ENCODE measurements at regions not wholly inside any gene's neighbourhood (a gene's known extent, or its start where the extent isn't known, plus 50 kb on each side); places are given as distances from the start of the nearest gene placed in this dataset.

- no peak for DNase-seq
- POLR2A ChIA-PET = no interaction called here
- no peaks in the 10 kb centered on the region for H3K4me1 Mint-ChIP-seq
- no peaks in the 10 kb centered on the region for H3K9me3 Mint-ChIP-seq (ENCODE audit: low read depth)
- CTCF ChIA-PET = no interaction called here
- no peak for ATAC-seq
- no peak overlapping the region for H3K4me3 Mint-ChIP-seq
- no peaks in the 10 kb centered on the region for H3K36me3 Mint-ChIP-seq (ENCODE audit: low read depth)
- peaks cover 1% of the 10 kb centered on the region for H3K27me3 Mint-ChIP-seq
- no peak overlapping the region for H3K27ac Mint-ChIP-seq
- intact Hi-C loops (cut with DNase I, micrococcal nuclease) = no loop called here
Observed at GRCh38 chr6:153831350-153832078, 207.5 kb upstream of the OPRM1 start.

GRCh38 chr6:153817173-153817572 lies 221.9 kb upstream of the OPRM1 start:
- ChIA-PET CTCF (no interaction called here), POLR2A (interaction anchor here (0.6 kb wide), 1 partner anchor 1193 kb away, joined by 3 read pairs; no protein-coding TSS in a partner anchor)
- Mint-ChIP-seq H3K4me1 (no peaks in the 10 kb centered on the region), H3K27me3 (no peaks in the 10 kb centered on the region), H3K27ac (no peak overlapping the region), H3K36me3 (ENCODE audit: low read depth) (no peaks in the 10 kb centered on the region), H3K9me3 (ENCODE audit: low read depth) (peaks cover 10% of the 10 kb centered on the region), H3K4me3 (no peak overlapping the region)
- DNase-seq = no peak
- ATAC-seq = no peak
- intact Hi-C loops (cut with DNase I, micrococcal nuclease) = no loop called here

- Mint-ChIP-seq H3K27me3 (no peaks in the 10 kb centered on the region), H3K36me3 (ENCODE audit: low read depth) (no peaks in the 10 kb centered on the region), H3K4me3 (no peak overlapping the region), H3K4me1 (no peaks in the 10 kb centered on the region), H3K9me3 (ENCODE audit: low read depth) (peaks cover 8% of the 10 kb centered on the region), H3K27ac (no peak overlapping the region)
- POLR2A ChIA-PET = no interaction called here
- intact Hi-C loops (cut with DNase I, micrococcal nuclease) = no loop called here
- DNase-seq (no peak), ATAC-seq (no peak)
- CTCF ChIA-PET = no interaction called here
Observed at GRCh38 chr6:153816366-153816765, 222.7 kb upstream of the OPRM1 start.

- H3K9me3 Mint-ChIP-seq (ENCODE audit: low read depth) = peaks cover 8% of the 10 kb centered on the region
- intact Hi-C loops (cut with DNase I, micrococcal nuclease) = no loop called here
- no peak for DNase-seq
- H3K27ac Mint-ChIP-seq = no peak overlapping the region
- H3K36me3 Mint-ChIP-seq (ENCODE audit: low read depth) = no peaks in the 10 kb centered on the region
- H3K27me3 Mint-ChIP-seq = no peaks in the 10 kb centered on the region
- H3K4me1 Mint-ChIP-seq = no peaks in the 10 kb centered on the region
- no peak overlapping the region for H3K4me3 Mint-ChIP-seq
- ChIA-PET POLR2A (no interaction called here), CTCF (interaction anchor here (0.7 to 0.9 kb wide), 2 partner anchors 8 to 233 kb away, joined by 3 read pairs; no protein-coding TSS in a partner anchor)
- ATAC-seq = no peak
Observed at GRCh38 chr6:153814136-153814535, 224.9 kb upstream of the OPRM1 start.

GRCh38 chr6:153804755-153805330 lies 234.2 kb upstream of the OPRM1 start:
- no peak overlapping the region for H3K4me3 Mint-ChIP-seq
- intact Hi-C loops (cut with DNase I, micrococcal nuclease) = no loop called here
- POLR2A ChIA-PET = no interaction called here
- peaks cover 2% of the 10 kb centered on the region for H3K27me3 Mint-ChIP-seq
- ATAC-seq (no peak), DNase-seq (no peak)
- H3K4me1 Mint-ChIP-seq = no peaks in the 10 kb centered on the region
- no peaks in the 10 kb centered on the region for H3K36me3 Mint-ChIP-seq (ENCODE audit: low read depth)
- no peak overlapping the region for H3K27ac Mint-ChIP-seq
- no peaks in the 10 kb centered on the region for H3K9me3 Mint-ChIP-seq (ENCODE audit: low read depth)
- CTCF ChIA-PET = no interaction called here

GRCh38 chr6:153801917-153802316 lies 237.1 kb upstream of the OPRM1 start:
- CTCF ChIA-PET = no interaction called here
- POLR2A ChIA-PET = no interaction called here
- no peak for DNase-seq
- intact Hi-C loops (cut with DNase I, micrococcal nuclease) = no loop called here
- Mint-ChIP-seq H3K9me3 (ENCODE audit: low read depth) (no peaks in the 10 kb centered on the region), H3K27me3 (peaks cover 2% of the 10 kb centered on the region), H3K36me3 (ENCODE audit: low read depth) (no peaks in the 10 kb centered on the region), H3K4me3 (no peak overlapping the region), H3K27ac (no peak overlapping the region), H3K4me1 (no peaks in the 10 kb centered on the region)
- ATAC-seq = no peak

- DNase-seq (no peak), ATAC-seq (no peak)
- peaks cover 2% of the 10 kb centered on the region for H3K27me3 Mint-ChIP-seq
- no peaks in the 10 kb centered on the region for H3K36me3 Mint-ChIP-seq (ENCODE audit: low read depth)
- H3K4me3 Mint-ChIP-seq = no peak overlapping the region
- no peaks in the 10 kb centered on the region for H3K9me3 Mint-ChIP-seq (ENCODE audit: low read depth)
- POLR2A ChIA-PET = no interaction called here
- H3K27ac Mint-ChIP-seq = no peak overlapping the region
- H3K4me1 Mint-ChIP-seq = no peaks in the 10 kb centered on the region
- CTCF ChIA-PET = no interaction called here
- intact Hi-C loops (cut with DNase I, micrococcal nuclease) = no loop called here
Observed at GRCh38 chr6:153800580-153801188, 238.4 kb upstream of the OPRM1 start.

GRCh38 chr6:153790876-153791473 lies 248.1 kb upstream of the OPRM1 start:
- no peak overlapping the region for H3K27ac Mint-ChIP-seq
- ATAC-seq = no peak
- H3K27me3 Mint-ChIP-seq = peaks cover 2% of the 10 kb centered on the region
- no peaks in the 10 kb centered on the region for H3K4me1 Mint-ChIP-seq
- H3K4me3 Mint-ChIP-seq = no peak overlapping the region
- ChIA-PET POLR2A (no interaction called here), CTCF (interaction anchor here (0.6 kb wide), 2 partner anchors 66 to 560 kb away, joined by 3 read pairs; no protein-coding TSS in a partner anchor)
- peak; percentile 7 for DNase-seq
- peaks cover 2% of the 10 kb centered on the region for H3K9me3 Mint-ChIP-seq (ENCODE audit: low read depth)
- intact Hi-C loops (cut with DNase I, micrococcal nuclease) = loop anchor here in 1 of 2 experiments (1.0 kb wide), 1 partner anchor 560 kb away; no protein-coding TSS in a partner anchor
- no peaks in the 10 kb centered on the region for H3K36me3 Mint-ChIP-seq (ENCODE audit: low read depth)

- peaks cover 2% of the 10 kb centered on the region for H3K27me3 Mint-ChIP-seq
- ChIA-PET CTCF (no interaction called here), POLR2A (no interaction called here)
- no peak overlapping the region for H3K4me3 Mint-ChIP-seq
- no peak overlapping the region for H3K27ac Mint-ChIP-seq
- H3K4me1 Mint-ChIP-seq = no peaks in the 10 kb centered on the region
- H3K36me3 Mint-ChIP-seq (ENCODE audit: low read depth) = no peaks in the 10 kb centered on the region
- peaks cover 2% of the 10 kb centered on the region for H3K9me3 Mint-ChIP-seq (ENCODE audit: low read depth)
- ATAC-seq = no peak
- intact Hi-C loops (cut with DNase I, micrococcal nuclease) = no loop called here
- DNase-seq = no peak
Observed at GRCh38 chr6:153790048-153790447, 249.0 kb upstream of the OPRM1 start.

- POLR2A ChIA-PET = no interaction called here
- Mint-ChIP-seq H3K9me3 (ENCODE audit: low read depth) (peaks cover 2% of the 10 kb centered on the region), H3K4me3 (no peak overlapping the region), H3K36me3 (ENCODE audit: low read depth) (no peaks in the 10 kb centered on the region), H3K27ac (no peak overlapping the region), H3K4me1 (no peaks in the 10 kb centered on the region), H3K27me3 (peaks cover 2% of the 10 kb centered on the region)
- CTCF ChIA-PET = no interaction called here
- intact Hi-C loops (cut with DNase I, micrococcal nuclease) = no loop called here
- ATAC-seq = no peak
- DNase-seq = peak; percentile 3
Observed at GRCh38 chr6:153787341-153787606, 251.8 kb upstream of the OPRM1 start.

- no peak overlapping the region for H3K4me3 Mint-ChIP-seq
- H3K4me1 Mint-ChIP-seq = no peaks in the 10 kb centered on the region
Observed at GRCh38 chr6:153781306-153781705, 257.7 kb upstream of the OPRM1 start.

GRCh38 chr6:153780011-153780410 lies 259.0 kb upstream of the OPRM1 start:
- Mint-ChIP-seq H3K4me1 (no peaks in the 10 kb centered on the region), H3K27me3 (peaks cover 2% of the 10 kb centered on the region), H3K9me3 (ENCODE audit: low read depth) (peaks cover 5% of the 10 kb centered on the region), H3K36me3 (ENCODE audit: low read depth) (no peaks in the 10 kb centered on the region), H3K27ac (no peak overlapping the region), H3K4me3 (no peak overlapping the region)
- CTCF ChIA-PET = interaction anchor here (1.2 kb wide), 1 partner anchor 9 kb away, joined by 4 read pairs; no protein-coding TSS in a partner anchor
- POLR2A ChIA-PET = no interaction called here
- DNase-seq = no peak
- ATAC-seq = no peak
- intact Hi-C loops (cut with DNase I, micrococcal nuclease) = no loop called here

More at GRCh38 chr6:153781306-153781705, 257.7 kb upstream of the OPRM1 start:
- ChIA-PET CTCF (interaction anchor here (1.2 kb wide), 1 partner anchor 10 kb away, joined by 4 read pairs; no protein-coding TSS in a partner anchor), POLR2A (no interaction called here)
- Mint-ChIP-seq H3K36me3 (ENCODE audit: low read depth) (no peaks in the 10 kb centered on the region), H3K9me3 (ENCODE audit: low read depth) (peaks cover 5% of the 10 kb centered on the region), H3K27ac (no peak overlapping the region), H3K27me3 (peaks cover 2% of the 10 kb centered on the region)
- intact Hi-C loops (cut with DNase I, micrococcal nuclease) = no loop called here
- DNase-seq (no peak), ATAC-seq (no peak)
